Kidney epithelial cell (primary cell): ENCODE measurements at regions not wholly inside any gene's neighbourhood (a gene's known extent, or its start where the extent isn't known, plus 50 kb on each side); places are given as distances from the start of the nearest gene placed in this dataset.

Source experiments
- DNase-seq: peaks from one replicate; pipeline ENCODE4 v3.0.0-alpha.2; 2010; ENCODE audit warnings: low read depth
- H3K27me3 ChIP-seq: 2 replicates; pipeline ENCODE4 v1.6.0; 2011; ENCODE audit warnings: low read length; ENCODE audit not compliant: control insufficient read depth, insufficient read depth
- H3K36me3 ChIP-seq: 2 replicates; pipeline ENCODE4 v1.5.1; 2011; ENCODE audit warnings: low read length; ENCODE audit not compliant: control insufficient read depth, insufficient read depth
- H3K4me3 ChIP-seq: 2 replicates; pipeline ENCODE4 v1.5.1; 2011; ENCODE audit warnings: low read depth, mild to moderate bottlenecking, control low read depth, low read length
- TF ChIP-seq, protein P1 (sequence below): IDR thresholded peaks from 2 replicates; pipeline ENCODE4 v1.5.1; 2011; ENCODE audit warnings: mild to moderate bottlenecking, moderate library complexity, low read length, control low read depth, inconsistent platforms; ENCODE audit not compliant: insufficient read depth, poor library complexity, severe bottlenecking

- TF ChIP-seq, protein P1, sequence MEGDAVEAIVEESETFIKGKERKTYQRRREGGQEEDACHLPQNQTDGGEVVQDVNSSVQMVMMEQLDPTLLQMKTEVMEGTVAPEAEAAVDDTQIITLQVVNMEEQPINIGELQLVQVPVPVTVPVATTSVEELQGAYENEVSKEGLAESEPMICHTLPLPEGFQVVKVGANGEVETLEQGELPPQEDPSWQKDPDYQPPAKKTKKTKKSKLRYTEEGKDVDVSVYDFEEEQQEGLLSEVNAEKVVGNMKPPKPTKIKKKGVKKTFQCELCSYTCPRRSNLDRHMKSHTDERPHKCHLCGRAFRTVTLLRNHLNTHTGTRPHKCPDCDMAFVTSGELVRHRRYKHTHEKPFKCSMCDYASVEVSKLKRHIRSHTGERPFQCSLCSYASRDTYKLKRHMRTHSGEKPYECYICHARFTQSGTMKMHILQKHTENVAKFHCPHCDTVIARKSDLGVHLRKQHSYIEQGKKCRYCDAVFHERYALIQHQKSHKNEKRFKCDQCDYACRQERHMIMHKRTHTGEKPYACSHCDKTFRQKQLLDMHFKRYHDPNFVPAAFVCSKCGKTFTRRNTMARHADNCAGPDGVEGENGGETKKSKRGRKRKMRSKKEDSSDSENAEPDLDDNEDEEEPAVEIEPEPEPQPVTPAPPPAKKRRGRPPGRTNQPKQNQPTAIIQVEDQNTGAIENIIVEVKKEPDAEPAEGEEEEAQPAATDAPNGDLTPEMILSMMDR = no peak
- no peak for DNase-seq
Observed at GRCh38 chr13:111020546-111020945, 94.6 kb upstream of the ARHGEF7 start.

GRCh38 chr13:111020021-111020420, 95.1 kb upstream of the ARHGEF7 start:
- no peaks in the 10 kb centered on the region for H3K27me3 ChIP-seq
- TF ChIP-seq, protein P1 = no peak
- no peak overlapping the region for H3K4me3 ChIP-seq
- DNase-seq = no peak
- no peaks in the 10 kb centered on the region for H3K36me3 ChIP-seq

More at GRCh38 chr13:111020546-111020945, 94.6 kb upstream of the ARHGEF7 start:
- Histone ChIP-seq H3K27me3 (no peaks in the 10 kb centered on the region), H3K36me3 (no peaks in the 10 kb centered on the region), H3K4me3 (no peak overlapping the region)

GRCh38 chr13:111017755-111018459, 97.2 kb upstream of the ARHGEF7 start:
- no peak overlapping the region for H3K4me3 ChIP-seq
- no peaks in the 10 kb centered on the region for H3K36me3 ChIP-seq
- no peak for DNase-seq
- TF ChIP-seq, protein P1 = no peak
- H3K27me3 ChIP-seq = no peaks in the 10 kb centered on the region

DNA sequence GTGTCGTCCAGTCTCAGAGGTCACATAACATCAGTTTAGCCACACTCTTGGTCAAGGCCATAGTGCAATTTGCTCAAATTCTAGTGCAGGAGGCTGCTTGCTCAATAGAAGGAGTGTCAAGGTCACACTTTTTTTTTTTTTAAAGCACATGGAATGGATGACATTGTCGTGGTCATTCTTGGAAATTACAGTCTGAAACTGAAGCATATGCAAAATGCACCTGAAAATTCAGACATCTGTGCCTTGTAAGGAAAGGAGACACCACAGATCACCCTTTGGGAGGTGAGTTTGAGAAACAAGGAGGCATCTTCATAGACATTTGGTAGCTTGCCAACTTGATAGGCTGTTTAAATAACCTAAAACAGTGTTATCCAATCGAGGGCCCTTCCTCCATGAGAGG, 98.3 kb upstream of the ANKRD10 start:
- no peaks in the 10 kb centered on the region for H3K36me3 ChIP-seq
- H3K4me3 ChIP-seq = no peak overlapping the region
- no peak for DNase-seq
- H3K27me3 ChIP-seq = no peaks in the 10 kb centered on the region
- TF ChIP-seq, protein P1 = no peak

- no peak for DNase-seq
- no peaks in the 10 kb centered on the region for H3K36me3 ChIP-seq
- no peaks in the 10 kb centered on the region for H3K27me3 ChIP-seq
- H3K4me3 ChIP-seq = no peak overlapping the region
- TF ChIP-seq, protein P1 = no peak
Observed at GRCh38 chr13:111011899-111012298, 97.0 kb upstream of the ANKRD10 start.

DNA sequence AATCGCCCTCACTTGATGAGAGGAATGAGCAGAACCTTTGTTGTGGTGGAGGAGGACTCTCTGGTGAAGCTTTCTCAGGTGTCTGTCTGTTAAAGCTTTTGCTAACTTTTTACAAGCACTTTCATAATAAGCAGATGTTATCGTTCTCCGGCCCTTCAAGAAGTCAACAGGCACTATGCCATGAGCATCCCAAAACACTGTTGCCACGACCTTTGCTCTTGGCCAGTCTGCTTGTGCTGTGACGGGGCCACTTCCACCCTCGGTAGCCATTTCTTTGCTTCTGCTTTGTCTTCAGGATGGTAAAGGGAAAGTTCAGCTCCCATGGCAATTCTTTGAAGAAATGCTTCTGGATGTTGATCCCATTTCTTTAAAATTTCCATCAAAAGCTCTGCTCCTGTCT, 93.5 kb upstream of the ANKRD10 start:
- Histone ChIP-seq H3K36me3 (no peaks in the 10 kb centered on the region), H3K27me3 (no peaks in the 10 kb centered on the region), H3K4me3 (no peak overlapping the region)
- DNase-seq = no peak
- TF ChIP-seq, protein P1 = no peak
